BJ (cell line): ENCODE measurements at regions not wholly inside any gene's neighbourhood (a gene's known extent, or its start where the extent isn't known, plus 50 kb on each side); places are given as distances from the start of the nearest gene placed in this dataset.

ENCODE experiments used
- CTCF ChIA-PET: fragments of 350-600 bp; formaldehyde crosslinking; extraction: SDS; loops from one replicate; lab custom pipeline; 2021; ENCODE audit warnings: antibody characterized with exemption, inconsistent platforms; lab: Yijun Ruan, JAX
- POLR2A ChIA-PET: fragments of 300-600 bp; sonication (Branson Sonifier 250); formaldehyde crosslinking; extraction: SDS; loops from one replicate; lab custom pipeline; 2021; ENCODE audit warnings: antibody characterized with exemption; lab: Charles Lee
- DNase-seq: peaks from one replicate; pipeline ENCODE4 v3.0.0-alpha.2; 2011; ENCODE audit warnings: low read depth
- H3K27me3 ChIP-seq: 2 replicates; pipeline ENCODE4 v1.6.0; 2011; ENCODE audit warnings: low read length; ENCODE audit not compliant: control insufficient read depth, insufficient read depth
- H3K36me3 ChIP-seq: 2 replicates; pipeline ENCODE4 v1.5.1; 2011; ENCODE audit warnings: low read length; ENCODE audit not compliant: control insufficient read depth, insufficient read depth
- H3K4me3 ChIP-seq: 2 replicates; pipeline ENCODE4 v1.5.1; 2011; ENCODE audit warnings: low read depth, mild to moderate bottlenecking, control low read depth, low read length
- TF ChIP-seq, protein P1 (sequence below): IDR thresholded peaks from 2 replicates; pipeline ENCODE4 v1.5.1; 2011; ENCODE audit warnings: low read depth, mild to moderate bottlenecking, control low read depth, inconsistent platforms, low read length, moderate library complexity; ENCODE audit not compliant: insufficient read depth

DNA sequence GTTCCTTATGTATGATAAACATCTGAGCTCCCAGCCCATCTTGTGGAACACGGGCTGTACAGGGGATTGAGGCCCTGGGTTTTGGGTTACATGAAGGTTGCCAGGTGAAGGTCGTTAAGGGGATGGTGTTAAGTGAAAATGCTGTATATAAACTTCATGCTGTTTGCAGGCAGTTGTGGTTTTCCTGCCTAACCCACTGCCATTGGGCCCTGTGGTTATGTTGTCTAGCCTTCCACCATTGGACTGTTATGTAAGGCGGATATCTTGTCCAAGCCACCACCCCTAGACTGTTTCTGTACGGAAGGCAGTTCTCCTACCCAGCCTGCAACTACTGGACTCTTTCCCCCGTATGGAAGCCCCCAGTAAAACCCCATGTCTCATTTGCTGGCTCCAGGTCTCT, 246.1 kb downstream of the KIF4B start:
- Histone ChIP-seq H3K4me3 (no peak overlapping the region), H3K27me3 (no peaks in the 10 kb centered on the region), H3K36me3 (no peaks in the 10 kb centered on the region)
- CTCF ChIA-PET: interaction anchor here (0.8 kb wide), 1 partner anchor 12 kb away, joined by 3 read pairs; no protein-coding TSS in a partner anchor
- TF ChIP-seq, protein P1, sequence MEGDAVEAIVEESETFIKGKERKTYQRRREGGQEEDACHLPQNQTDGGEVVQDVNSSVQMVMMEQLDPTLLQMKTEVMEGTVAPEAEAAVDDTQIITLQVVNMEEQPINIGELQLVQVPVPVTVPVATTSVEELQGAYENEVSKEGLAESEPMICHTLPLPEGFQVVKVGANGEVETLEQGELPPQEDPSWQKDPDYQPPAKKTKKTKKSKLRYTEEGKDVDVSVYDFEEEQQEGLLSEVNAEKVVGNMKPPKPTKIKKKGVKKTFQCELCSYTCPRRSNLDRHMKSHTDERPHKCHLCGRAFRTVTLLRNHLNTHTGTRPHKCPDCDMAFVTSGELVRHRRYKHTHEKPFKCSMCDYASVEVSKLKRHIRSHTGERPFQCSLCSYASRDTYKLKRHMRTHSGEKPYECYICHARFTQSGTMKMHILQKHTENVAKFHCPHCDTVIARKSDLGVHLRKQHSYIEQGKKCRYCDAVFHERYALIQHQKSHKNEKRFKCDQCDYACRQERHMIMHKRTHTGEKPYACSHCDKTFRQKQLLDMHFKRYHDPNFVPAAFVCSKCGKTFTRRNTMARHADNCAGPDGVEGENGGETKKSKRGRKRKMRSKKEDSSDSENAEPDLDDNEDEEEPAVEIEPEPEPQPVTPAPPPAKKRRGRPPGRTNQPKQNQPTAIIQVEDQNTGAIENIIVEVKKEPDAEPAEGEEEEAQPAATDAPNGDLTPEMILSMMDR: no peak
- DNase-seq: no peak
- POLR2A ChIA-PET: no interaction called here

DNA sequence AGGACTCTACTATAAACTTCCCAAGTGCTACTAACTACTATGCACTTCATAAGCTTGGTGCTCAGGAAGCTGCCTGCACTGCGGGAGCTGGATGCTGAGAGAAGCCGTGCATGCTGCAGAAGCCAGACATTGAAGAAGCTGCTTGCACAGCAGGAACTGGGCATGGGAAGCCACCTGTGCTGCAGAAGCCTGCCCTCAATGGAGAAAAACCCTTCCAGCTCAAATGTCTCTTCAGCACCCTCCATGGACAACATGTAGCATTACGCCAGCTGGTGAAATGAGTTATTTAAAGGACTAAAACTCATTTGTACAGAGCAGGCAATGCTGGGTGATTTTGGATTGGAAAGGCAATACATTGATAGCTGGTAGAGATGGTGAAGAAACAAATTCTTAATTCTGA, 247.2 kb downstream of the KIF4B start:
- Histone ChIP-seq H3K36me3 (no peaks in the 10 kb centered on the region), H3K4me3 (no peak overlapping the region), H3K27me3 (no peaks in the 10 kb centered on the region)
- ChIA-PET CTCF (interaction anchor here (0.7 kb wide), 1 partner anchor 278 kb away, joined by 3 read pairs; no protein-coding TSS in a partner anchor), POLR2A (no interaction called here)
- DNase-seq: no peak
- TF ChIP-seq, protein P1: no peak

DNA sequence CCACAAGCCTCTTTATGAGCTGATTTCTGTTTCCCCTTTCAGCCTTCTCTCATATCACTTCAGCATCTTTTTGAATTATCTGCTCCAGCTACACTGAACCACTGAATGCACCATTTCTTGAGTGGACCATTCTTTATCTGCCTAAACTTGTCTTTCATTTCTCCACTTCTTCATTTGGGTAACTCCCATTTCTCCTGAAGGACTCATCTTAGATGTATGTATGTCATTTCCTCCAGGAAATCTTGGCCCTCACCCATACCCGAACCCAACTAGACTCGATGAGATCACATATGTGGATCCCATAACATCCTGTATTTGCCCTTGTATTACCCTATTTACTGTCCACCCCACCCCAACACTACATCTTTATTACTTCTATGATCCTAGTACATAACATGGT, 249.8 kb downstream of the KIF4B start:
- ChIA-PET CTCF (no interaction called here), POLR2A (no interaction called here)
- Histone ChIP-seq H3K36me3 (no peaks in the 10 kb centered on the region), H3K27me3 (no peaks in the 10 kb centered on the region), H3K4me3 (no peak overlapping the region)
- no peak for DNase-seq
- TF ChIP-seq, protein P1: no peak

DNA sequence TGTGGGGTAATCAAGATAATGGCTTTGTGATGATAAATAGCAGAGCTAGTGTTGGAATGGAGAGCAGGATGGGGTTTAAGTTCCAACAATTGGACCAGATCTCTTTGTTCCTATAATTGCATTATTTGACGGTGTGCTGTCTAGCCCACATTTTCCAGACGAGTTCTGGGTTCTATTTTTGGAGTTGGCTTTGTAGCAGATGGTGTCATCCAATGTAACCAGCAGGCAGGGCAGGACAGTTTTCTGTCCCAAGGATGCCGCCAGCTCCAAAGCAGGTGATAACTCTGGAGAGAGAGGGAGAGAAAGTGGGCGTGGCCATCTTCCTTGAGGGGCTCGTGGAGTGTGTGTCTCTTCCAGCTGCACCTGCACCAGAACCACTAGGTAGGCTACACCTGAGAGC, 251.3 kb downstream of the KIF4B start:
- no peak overlapping the region for H3K4me3 ChIP-seq
- TF ChIP-seq, protein P1: no peak
- no peaks in the 10 kb centered on the region for H3K36me3 ChIP-seq
- ChIA-PET POLR2A (no interaction called here), CTCF (no interaction called here)
- H3K27me3 ChIP-seq: no peaks in the 10 kb centered on the region
- DNase-seq: no peak

DNA sequence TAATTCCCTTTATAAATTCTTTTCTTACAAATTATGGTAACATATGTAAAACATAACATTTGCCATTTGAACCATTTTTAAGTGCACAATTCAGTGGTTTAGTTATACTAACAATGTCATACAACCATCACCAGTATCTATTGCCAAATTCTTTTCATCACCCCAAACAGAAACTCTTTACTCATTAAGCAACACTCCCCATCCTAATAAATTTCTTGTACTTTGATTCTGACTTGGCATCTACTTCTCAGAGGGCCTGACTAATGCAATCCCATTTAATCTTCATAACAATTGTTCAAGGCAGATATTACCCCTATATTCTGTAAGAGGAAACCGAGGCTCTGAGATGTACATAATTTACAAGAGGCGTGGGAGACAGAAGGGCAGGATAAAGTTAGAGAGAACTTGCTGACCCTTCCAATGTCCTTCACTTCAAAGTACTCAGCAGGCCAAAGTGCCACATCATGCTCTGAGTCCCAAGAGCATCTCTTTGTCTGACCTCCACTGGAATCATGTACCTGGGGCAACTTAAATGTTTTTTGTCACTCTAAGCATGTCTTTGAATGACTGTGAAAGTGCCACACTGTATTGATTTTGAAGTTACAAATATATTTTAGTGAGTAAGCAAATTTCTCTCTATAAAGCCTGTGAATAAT, 255.3 kb downstream of the KIF4B start:
- Histone ChIP-seq H3K36me3 (no peaks in the 10 kb centered on the region), H3K4me3 (no peak overlapping the region), H3K27me3 (no peaks in the 10 kb centered on the region)
- TF ChIP-seq, protein P1: no peak
- no peak for DNase-seq
- CTCF ChIA-PET: no interaction called here
- POLR2A ChIA-PET: no interaction called here
